DND-41 (cell line): ENCODE measurements at regions not wholly inside any gene's neighbourhood (a gene's known extent, or its start where the extent isn't known, plus 50 kb on each side); places are given as distances from the start of the nearest gene placed in this dataset.

Source experiments
- ATAC-seq: fragments of 200-7000 bp; cut with Tn5 transposase; 3 replicates; pipeline ENCODE4 v1.9.1; 2021; ENCODE audit warnings: low read depth; ENCODE audit not compliant: insufficient read depth
- DNase-seq: peaks from one replicate; pipeline ENCODE4 v3.0.0-alpha.2; 2020
- H2AFZ ChIP-seq: 2 replicates; pipeline ENCODE4 v1.6.0; 2012; ENCODE audit warnings: low read depth, low read length
- H3K27ac ChIP-seq: 2 replicates; pipeline ENCODE4 v1.5.1; 2012; ENCODE audit warnings: low read length, inconsistent platforms
- H3K27me3 ChIP-seq: fragments of 200-600 bp; sonication (generic); 2 replicates; pipeline ENCODE4 v1.6.0; 2012; ENCODE audit warnings: low read length, mild to moderate bottlenecking, inconsistent platforms; ENCODE audit not compliant: insufficient read depth, poor library complexity
- H3K36me3 ChIP-seq: 2 replicates; pipeline ENCODE4 v1.5.1; 2012; ENCODE audit warnings: low read length, inconsistent platforms; ENCODE audit not compliant: insufficient read depth
- H3K4me1 ChIP-seq: 2 replicates; pipeline ENCODE4 v1.5.1; 2012; ENCODE audit warnings: mild to moderate bottlenecking, low read length; ENCODE audit not compliant: insufficient read depth
- H3K4me2 ChIP-seq: 2 replicates; pipeline ENCODE4 v1.6.0; 2012; ENCODE audit warnings: mild to moderate bottlenecking, moderate library complexity, low read length, inconsistent platforms; ENCODE audit not compliant: insufficient read depth
- H3K4me3 ChIP-seq, 2 experiments: fragments of 200-600 bp in 1 of 2; shearing (Covaris generic) in 1 of 2; 2 replicates each; pipeline ENCODE4 v1.5.1; 2012 to 2016; ENCODE audit warnings: inconsistent platforms in 2 of 2, low read length in 2 of 2, mild to moderate bottlenecking in 2 of 2, low read depth in 1 of 2, moderate library complexity in 1 of 2
- H3K79me2 ChIP-seq: 2 replicates; pipeline ENCODE4 v1.6.0; 2012; ENCODE audit warnings: low read length, inconsistent platforms; ENCODE audit not compliant: insufficient read depth
- H3K9ac ChIP-seq: 2 replicates; pipeline ENCODE4 v1.6.0; 2012; ENCODE audit warnings: low read depth, mild to moderate bottlenecking, inconsistent platforms, low read length, moderate library complexity
- H3K9me3 ChIP-seq: 2 replicates; pipeline ENCODE4 v1.5.1; 2012; ENCODE audit warnings: low read length, moderate library complexity, mild to moderate bottlenecking, inconsistent platforms; ENCODE audit not compliant: insufficient read depth, severe bottlenecking
- H4K20me1 ChIP-seq: 2 replicates; pipeline ENCODE4 v1.6.0; 2012; ENCODE audit warnings: low read length; ENCODE audit not compliant: insufficient read depth
- CTCF ChIP-seq: IDR thresholded peaks from 2 replicates; pipeline ENCODE4 v1.5.1; 2012; ENCODE audit warnings: borderline replicate concordance, low read length, moderate library complexity, mild to moderate bottlenecking; ENCODE audit not compliant: poor library complexity, severe bottlenecking; ENCODE audit errors: extremely low read depth
- EZH2 ChIP-seq: IDR thresholded peaks from 3 replicates; pipeline ENCODE4 v1.6.1; 2012; ENCODE audit warnings: borderline replicate concordance, low read depth, mild to moderate bottlenecking, moderate library complexity, low read length, inconsistent platforms; ENCODE audit not compliant: severe bottlenecking

GRCh38 chr9:81532251-81532650, 157.1 kb downstream of the TLE1 start:
- TF ChIP-seq CTCF, result no peak
- no peak for TF ChIP-seq EZH2
- H3K27ac ChIP-seq, result no peak overlapping the region

GRCh38 chr9:81531511-81531910, 157.8 kb downstream of the TLE1 start:
- Histone ChIP-seq H4K20me1 (no peaks in the 10 kb centered on the region), H3K9me3 (no peaks in the 10 kb centered on the region), H3K27me3 (no peaks in the 10 kb centered on the region), H3K9ac (no peak overlapping the region), H2AFZ (no peak overlapping the region), H3K4me1 (no peaks in the 10 kb centered on the region), H3K27ac (no peak overlapping the region), H3K79me2 (no peaks in the 10 kb centered on the region), H3K36me3 (no peaks in the 10 kb centered on the region), H3K4me3 (no peak overlapping the region), H3K4me2 (no peak overlapping the region)
- ATAC-seq (no peak), DNase-seq (no peak)
- TF ChIP-seq CTCF (no peak), EZH2 (no peak)

More at GRCh38 chr9:81532251-81532650, 157.1 kb downstream of the TLE1 start:
- no peaks in the 10 kb centered on the region for H3K36me3 ChIP-seq
- no peak for ATAC-seq
- H3K4me1 ChIP-seq, result no peaks in the 10 kb centered on the region
- H3K4me3 ChIP-seq, result no peak overlapping the region
- no peaks in the 10 kb centered on the region for H3K27me3 ChIP-seq
- no peaks in the 10 kb centered on the region for H4K20me1 ChIP-seq
- H3K79me2 ChIP-seq, result no peaks in the 10 kb centered on the region
- H3K4me2 ChIP-seq, result no peak overlapping the region
- no peak for DNase-seq
- no peak overlapping the region for H3K9ac ChIP-seq
- no peaks in the 10 kb centered on the region for H3K9me3 ChIP-seq
- no peak overlapping the region for H2AFZ ChIP-seq

- ATAC-seq, result no peak
- no peaks in the 10 kb centered on the region for H3K79me2 ChIP-seq
- H3K9me3 ChIP-seq, result no peaks in the 10 kb centered on the region
- no peak overlapping the region for H3K4me3 ChIP-seq
- no peaks in the 10 kb centered on the region for H4K20me1 ChIP-seq
- DNase-seq, result no peak
- H3K4me1 ChIP-seq, result no peaks in the 10 kb centered on the region
- no peak overlapping the region for H3K27ac ChIP-seq
- no peaks in the 10 kb centered on the region for H3K27me3 ChIP-seq
- H3K36me3 ChIP-seq, result no peaks in the 10 kb centered on the region
- no peak overlapping the region for H2AFZ ChIP-seq
- TF ChIP-seq EZH2 (no peak), CTCF (no peak)
- no peak overlapping the region for H3K4me2 ChIP-seq
- no peak overlapping the region for H3K9ac ChIP-seq
Measured at GRCh38 chr9:81530846-81531245, 158.5 kb downstream of the TLE1 start.

- H2AFZ ChIP-seq, result no peak overlapping the region
- no peak for ATAC-seq
- DNase-seq, result no peak
Measured at GRCh38 chr9:81530310-81530810, 159.0 kb downstream of the TLE1 start.

More at GRCh38 chr9:81530310-81530810, 159.0 kb downstream of the TLE1 start:
- Histone ChIP-seq H3K27ac (no peak overlapping the region), H4K20me1 (no peaks in the 10 kb centered on the region), H3K9me3 (no peaks in the 10 kb centered on the region), H3K9ac (no peak overlapping the region), H3K36me3 (no peaks in the 10 kb centered on the region), H3K4me3 (no peak overlapping the region), H3K4me1 (no peaks in the 10 kb centered on the region), H3K27me3 (no peaks in the 10 kb centered on the region), H3K79me2 (no peaks in the 10 kb centered on the region), H3K4me2 (no peak overlapping the region)
- TF ChIP-seq EZH2, result no peak
- no peak for TF ChIP-seq CTCF
